IPS-NIHi7 (cell line): ENCODE measurements at regions not wholly inside any gene's neighbourhood (a gene's known extent, or its start where the extent isn't known, plus 50 kb on each side); places are given as distances from the start of the nearest gene placed in this dataset.

ENCODE experiments used
- DNase-seq: peaks from one replicate; pipeline ENCODE4 v3.0.0; 2012; ENCODE audit warnings: mixed read lengths; ENCODE audit errors: extremely low spot score

DNA sequence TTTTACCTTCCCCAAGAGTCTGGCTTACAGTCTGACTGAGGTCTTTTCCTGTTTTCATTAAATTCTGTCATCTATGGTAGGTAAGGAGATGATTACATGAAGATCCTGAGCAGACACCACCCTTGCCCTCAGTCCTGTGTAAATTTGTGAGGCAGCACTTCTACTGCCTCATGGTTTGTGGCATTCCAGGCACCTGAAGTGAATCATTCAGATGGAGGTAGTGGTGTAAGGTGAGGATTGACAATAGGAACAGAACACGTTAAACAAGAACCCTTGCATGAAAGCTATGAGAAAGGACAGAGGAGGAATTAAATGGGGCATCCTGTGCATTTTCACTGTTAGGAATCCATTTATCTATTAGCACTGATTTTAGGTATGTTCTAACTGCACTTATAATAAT, 618.6 kb downstream of the TLL1 start:
- no peak for DNase-seq

DNA sequence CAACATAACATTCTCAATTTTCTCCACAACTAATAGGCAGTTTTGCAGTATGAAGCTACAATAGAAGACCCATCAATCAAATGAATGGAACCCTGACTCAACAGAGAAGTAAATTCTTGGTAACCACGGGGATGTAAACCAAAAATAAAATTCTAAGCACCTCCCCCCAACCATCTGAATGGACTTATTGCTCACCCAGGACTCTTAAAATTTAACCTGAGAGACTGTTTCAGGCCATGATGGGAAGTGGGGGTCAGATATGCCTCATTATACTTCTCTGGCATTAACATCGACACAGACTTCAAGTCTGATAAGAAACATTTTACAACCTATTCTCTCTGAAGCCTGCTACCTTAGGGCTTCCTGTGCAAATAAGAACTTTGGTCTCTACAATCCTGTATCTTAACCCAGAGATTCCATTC, 620.9 kb downstream of the TLL1 start:
- DNase-seq, result no peak

DNA sequence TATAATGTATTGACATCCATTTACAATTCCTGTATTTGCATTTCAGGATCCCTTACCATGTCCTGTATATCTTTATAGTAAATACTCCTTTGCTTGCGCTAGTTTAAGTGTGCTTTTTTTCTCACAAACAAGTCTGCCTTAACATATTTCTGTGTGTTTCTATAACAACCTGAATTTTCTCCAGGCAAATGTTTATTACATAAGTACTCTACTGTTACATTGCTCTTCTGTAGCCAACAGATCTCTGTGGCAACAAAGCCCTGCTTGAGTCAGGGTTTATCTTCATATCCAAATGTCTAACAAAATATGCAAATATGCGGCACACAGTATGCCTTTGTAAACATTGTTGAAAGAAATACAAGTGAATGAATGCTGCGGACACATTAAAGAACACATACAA, 625.5 kb downstream of the TLL1 start:
- no peak for DNase-seq

DNA sequence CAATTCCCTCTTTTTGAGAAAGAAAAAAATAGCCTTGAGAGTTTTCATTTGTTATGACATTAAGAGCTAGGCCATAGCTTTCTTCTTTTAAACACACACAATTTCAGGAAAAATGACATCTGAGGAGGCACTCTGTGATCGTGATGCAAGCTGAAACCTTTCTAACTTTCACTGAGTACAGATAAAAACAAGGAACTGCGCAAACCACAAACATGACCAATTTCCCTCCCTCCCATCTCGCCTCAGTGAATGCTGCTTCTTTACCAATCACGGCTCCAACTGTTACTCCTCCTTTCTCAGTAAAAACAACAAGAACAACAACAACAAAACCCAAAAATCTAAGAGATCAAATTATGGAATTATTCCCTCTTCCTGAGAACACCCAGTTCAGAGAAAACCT, 626.8 kb downstream of the TLL1 start:
- DNase-seq, result no peak

DNA sequence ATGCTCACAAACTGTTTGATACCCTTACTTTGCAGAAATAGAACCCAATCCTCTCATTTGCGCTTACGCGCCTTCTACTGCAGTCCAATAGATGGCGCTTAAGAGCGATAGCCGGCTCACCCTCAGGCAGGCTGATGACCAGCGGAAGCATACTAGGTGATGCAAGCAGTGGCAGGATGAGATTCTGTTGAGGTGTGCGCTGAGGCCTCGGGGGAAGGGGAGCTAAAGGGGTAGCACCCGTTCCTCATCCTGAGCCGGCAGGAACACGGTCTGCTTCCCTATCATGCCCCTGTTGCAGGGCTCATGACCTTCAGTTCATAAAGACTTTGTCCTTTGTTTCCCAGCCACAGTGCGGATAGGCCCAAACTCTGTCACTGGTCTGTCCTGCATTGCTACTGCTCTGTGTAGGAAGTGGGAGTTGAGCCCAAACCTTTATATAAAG, 628.9 kb downstream of the TLL1 start:
- DNase-seq, result peak; percentile 84

DNA sequence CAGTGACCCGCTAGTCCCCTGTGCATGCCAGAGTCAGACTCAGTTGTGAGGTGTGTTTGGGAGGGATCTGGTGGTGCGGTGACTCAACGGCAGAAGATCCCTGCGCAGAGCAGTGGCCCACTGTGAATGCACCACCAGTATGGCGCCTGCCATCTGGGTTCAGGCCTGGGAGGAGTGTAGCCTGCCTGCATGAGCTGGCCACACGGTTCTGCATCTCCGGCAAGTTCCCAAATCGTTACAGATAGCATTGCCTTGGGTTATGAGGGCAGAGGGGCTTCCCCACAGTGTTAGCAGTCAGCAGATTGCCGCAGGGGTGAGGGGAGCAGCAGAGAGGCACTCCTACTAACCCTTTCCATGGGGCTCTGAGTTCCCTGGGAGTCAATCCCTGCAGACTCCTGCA, 629.6 kb downstream of the TLL1 start:
- no peak for DNase-seq

DNA sequence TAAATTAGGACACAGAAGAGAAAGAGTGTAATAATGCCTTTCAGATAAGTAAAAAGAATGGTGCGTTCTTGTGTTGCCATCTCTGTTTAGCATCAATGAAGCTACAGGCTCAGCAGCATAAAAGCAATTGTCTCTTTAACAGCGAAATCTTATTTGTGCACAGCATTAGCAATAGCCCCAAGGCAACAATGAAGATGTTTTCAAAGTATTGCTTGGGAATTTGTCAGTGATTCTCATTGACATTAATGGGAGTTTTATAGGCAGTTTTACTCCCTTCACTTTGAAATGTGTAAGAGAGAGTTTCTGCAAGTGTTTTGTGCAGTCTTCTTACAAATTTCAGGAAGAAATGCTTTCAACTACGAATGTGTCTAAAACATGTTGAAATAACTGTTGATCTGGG, 633.0 kb downstream of the TLL1 start:
- no peak for DNase-seq

DNA sequence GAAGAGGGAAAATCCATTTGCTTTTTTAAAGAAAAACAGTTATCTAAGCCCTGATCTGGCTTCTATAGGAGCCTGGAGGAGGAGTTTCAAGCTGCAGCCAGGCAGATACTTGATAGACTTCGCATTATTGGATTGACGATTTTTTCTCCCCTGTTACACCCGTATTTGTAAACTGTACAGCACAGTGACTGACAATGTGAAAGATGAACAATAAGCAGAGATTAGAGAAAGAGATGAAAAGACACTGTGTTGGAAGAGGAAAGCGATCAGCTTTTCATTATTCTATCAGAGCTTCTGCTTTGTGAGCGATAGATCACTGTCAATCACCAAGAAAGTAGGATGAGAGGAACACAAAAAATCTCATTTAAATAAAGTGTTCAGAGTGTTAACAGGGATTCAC, 639.2 kb downstream of the TLL1 start:
- no peak for DNase-seq

DNA sequence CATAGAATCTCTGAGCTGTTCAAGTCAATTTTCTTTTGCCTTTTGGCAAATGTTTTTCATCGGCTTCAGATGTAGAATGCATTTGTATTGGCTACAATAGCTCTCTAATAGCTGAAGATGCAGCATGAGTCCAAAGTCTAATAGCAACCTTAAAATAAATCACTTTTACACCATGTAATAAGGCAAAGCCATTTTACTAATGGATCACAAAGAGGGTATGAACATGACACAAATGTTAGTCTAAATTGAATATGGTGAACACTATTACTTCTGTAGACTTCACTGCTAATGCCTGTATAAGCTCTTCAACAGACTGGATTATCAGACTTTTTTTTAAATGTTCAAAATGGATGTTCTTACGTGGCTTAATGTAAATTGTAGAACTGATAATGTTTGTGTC, 645.3 kb downstream of the TLL1 start:
- no peak for DNase-seq

DNA sequence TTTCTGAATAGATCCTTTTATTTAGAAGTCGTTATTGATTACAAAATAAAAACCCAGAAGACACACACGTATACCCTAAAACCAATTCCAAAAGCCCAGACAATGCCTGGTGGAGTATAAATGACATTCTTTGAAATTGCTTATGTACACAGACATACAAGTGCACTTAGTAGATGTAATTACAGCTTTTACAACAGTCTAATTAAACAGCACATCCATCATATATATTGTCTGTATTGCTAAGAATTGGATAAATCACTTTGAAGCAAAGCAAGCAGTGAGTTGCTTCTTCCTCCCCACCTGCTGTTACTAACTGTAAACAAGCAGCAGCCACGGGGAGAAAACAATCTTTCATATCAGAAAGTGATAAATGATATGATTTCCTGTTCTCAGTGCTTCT, 645.7 kb downstream of the TLL1 start:
- DNase-seq, result no peak

DNA sequence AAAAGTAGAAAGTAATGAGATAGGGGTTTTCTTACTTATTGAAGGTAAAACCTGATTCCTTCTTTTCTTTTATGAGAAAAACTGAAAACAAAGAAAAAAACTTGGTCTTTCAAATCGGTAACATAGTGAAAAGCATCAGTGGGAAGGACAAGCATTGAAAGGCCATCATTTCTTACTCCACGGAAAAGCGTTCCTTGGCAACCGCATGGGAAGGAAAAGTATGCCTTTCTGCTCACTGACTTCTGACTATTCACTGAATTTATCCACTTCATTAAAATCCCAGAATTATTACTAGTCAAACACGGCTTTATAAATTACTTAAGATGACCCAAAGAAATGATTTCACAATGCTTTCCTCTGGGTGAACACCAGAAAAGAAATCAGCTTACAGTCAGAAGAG, 646.7 kb downstream of the TLL1 start:
- no peak for DNase-seq

DNA sequence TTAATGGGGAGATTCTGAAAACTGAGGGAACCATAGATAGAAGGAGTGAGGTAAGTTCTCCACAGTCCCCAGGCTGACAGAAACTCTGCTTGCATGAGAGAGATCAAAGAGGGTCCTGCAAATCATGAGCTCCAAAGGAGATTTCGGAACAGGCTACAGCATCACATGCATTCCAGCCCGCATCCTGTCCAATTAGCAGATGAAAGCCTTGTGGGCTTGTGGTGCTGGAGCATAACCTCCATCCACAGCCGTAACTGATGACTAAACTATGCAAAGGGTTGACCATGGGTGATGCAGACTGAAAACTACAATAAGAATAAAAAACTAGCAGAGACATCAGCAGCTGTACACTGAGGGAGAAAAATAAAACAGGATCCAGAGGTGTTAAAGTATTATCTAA, 654.5 kb downstream of the TLL1 start:
- peak; percentile 11 for DNase-seq

DNA sequence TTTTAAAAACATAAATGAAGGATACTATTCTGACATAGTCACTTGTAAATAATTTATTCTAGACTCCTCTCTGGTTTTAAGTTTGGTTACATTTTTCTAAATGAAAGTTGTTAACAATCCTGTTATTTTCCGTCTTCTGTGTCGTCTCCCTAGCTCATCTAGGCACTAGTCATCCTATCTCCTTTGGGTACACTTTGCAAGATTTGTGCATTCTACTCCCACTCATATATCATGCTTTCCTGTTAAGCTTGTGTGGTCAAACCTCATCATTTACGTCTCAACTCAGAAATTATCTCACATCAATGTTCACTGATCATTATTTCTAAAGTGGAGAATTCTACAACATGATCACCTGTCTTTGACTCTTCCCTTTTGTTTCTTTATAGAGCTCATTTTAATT, 658.7 kb downstream of the TLL1 start:
- no peak for DNase-seq

DNA sequence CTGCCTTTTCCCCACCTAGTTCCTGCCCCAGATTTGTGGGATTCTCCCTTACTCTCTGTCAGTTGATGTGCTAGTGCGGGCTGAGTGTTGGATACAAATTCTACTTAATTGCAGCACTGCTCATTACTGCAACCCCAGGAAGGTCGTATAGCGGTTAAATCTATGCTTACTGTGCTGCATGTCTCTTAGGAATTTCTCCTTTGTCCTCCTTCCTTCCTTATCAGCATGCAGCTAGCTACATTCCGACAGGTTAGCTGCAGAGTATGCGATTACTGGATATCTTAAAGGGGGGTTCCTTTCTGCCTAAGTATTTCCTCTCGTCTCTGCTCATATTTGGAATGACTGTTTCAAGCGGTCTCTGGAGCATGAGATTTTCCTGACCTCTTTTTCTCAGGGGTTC, 662.8 kb downstream of the TLL1 start:
- no peak for DNase-seq

DNA sequence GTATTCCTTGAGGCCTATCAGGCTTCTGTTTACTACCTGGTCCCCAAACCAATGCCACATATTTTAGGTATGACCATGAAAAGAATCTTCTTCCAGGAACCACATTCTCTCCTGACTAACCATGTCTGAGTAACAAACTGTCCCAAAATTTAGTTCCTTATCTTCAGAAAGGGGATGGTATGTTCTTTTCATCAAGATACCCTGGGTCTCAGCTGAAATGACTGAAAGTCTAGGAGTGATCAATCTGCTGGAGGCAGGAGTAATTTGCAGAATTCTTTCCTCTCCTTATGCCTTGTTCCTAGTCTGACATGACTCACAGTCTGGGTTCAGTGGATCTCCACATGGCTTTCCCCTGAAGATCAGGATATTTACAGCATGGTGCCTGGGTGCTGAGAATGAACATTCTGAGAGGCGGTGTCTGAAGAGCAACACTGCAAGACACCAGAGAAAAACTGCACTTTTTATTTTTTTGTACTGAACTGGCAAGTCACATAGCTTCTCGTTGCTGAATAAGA, 665.5 kb downstream of the TLL1 start:
- DNase-seq, result no peak

DNA sequence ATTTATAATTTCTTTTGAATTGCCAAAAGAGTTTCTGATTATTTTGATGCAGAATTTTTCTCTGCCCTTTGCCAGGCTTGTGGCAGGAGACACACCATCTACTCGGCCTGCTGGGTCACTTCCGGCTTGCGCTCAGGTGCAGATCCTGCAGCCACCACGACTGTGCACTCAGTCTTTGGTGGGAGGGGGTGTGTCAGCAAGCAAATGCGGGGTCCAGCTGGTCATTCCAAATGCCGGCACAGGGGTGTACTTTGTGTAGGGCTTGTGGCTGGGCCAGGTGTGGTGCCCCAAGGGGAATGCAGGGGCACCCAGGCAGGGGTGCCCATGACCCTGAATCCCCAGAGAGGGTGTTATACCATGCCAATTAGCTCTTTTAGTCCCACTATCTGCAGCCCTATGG, 673.0 kb downstream of the TLL1 start:
- no peak for DNase-seq

DNA sequence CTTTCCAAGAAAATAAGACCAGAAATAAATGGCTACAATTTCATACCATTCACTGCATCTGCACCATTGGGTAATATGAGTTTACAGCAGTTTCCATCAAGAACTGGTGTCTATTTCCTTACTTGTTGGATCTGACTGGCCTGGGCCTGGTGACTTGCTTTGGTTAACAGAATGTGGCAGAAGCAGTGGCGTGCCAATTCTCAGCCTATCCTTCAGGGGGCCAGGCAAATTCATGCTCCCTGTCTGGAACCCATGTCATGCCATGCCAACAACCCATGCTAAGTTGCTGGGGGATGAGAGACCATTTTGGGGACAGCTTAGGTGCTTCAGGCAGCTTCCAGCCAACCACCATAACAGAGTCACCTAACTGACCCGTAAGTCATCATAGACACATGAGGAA, 656.7 kb downstream of the SPOCK3 start:
- DNase-seq, result no peak

DNA sequence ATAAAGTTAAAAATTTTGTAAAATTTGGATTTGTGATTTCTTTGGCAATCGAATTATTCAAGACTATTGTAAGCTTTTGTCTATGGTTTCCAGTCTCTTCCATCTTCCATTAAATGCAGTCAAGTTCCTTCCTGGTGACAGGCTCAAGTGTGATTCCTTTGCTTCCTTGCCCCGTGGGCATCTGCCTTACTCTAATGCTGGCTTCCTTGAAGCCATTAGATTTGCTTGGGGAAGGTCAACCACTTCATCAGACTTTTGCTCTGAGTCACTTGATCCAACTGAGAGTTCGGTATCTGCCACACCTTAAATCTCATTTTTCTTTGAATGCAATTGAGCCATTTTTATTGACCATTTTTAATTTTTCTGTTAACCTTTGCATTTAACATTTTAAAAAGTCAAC, 648.8 kb downstream of the SPOCK3 start:
- no peak for DNase-seq

DNA sequence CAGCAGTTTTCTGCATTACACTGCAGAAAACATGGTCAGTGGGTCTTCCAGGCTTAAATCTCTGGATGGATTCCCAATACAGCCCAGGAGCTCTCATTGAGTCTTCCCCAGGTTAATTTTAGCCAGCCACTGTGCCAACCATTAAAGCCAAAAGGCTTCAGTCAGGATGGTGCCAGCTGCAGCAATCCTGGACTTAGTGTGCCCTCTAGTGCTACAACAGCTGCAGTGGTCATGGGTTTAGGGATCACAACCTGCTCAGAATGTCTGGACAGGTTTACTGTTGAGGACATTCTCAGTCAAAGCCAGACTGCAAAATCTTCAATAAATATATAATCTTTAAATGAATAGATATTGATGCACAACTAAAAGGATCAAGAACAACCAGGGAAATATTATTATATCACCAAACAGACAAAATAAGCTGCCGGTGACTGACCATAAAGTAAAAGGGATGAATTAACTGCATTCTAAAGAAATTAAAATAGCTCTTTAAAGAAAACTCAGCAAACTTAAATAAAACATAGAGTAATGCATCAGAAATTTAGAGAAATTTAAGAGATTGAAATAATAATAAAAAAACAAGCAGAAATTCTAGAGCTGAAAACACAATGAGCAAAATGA, 639.9 kb downstream of the SPOCK3 start:
- peak; percentile 82 for DNase-seq

DNA sequence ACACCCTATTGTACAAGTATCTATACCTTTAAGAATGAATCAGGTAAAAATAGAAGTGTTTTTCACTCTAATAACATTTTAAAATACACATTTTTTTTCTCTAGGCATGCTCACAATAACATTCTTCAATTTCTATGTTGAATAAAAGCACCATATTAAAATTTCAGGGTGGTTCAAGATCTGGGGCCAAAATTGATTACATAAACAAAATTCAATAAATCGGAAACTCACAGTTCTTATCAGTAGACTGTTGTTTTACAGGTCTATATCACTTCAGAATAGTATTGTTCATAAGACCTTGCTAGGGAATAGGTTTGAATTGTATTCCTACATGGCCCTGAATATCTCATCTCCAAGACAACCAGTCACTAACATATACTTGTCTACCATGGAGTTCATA, 634.0 kb downstream of the SPOCK3 start:
- no peak for DNase-seq

DNA sequence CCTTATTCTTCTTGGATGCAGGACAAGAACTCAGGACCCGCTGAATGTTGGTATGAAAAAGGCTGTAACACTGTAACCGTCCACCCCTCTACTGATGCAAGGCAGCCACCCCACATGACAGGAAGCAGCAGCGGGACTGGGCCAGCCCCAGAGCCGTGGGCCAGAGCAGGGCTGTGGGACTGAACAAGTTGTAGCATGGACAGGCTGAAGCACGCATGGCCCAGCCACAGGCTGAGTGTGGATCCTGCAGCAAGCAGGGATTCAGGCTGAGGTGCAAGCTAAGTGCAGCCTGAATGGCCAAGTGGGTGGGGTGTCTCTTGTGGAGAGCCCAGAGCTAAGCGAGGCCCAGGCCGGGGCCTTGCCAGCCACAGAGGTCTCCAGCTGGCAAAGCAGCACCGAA, 632.2 kb downstream of the SPOCK3 start:
- no peak for DNase-seq

DNA sequence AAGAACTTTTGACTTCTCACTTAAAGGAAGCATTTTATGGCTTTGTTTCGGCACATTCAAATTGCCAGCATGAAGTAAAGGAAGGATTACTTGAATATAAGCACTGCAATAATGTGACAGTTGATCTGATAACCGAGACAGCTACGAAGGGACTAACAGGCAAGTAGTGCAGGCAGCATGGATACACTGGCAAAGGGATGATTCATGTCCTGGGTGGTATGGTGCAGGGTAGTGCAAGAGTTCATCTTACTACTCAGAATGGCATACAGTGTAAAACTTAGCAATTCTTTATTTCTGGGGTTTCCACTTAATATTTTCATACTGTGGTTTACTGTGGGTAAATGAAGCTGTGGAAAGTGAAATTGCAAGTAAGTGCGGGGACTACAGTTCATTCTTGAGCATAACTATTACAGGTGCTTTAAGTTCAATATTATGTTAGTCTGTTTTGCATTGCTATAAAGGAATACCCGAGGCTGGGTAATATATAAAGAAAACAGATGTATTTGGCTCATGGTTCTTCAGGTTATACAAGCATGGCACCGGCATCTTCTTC, 611.8 kb downstream of the SPOCK3 start:
- DNase-seq, result no peak

DNA sequence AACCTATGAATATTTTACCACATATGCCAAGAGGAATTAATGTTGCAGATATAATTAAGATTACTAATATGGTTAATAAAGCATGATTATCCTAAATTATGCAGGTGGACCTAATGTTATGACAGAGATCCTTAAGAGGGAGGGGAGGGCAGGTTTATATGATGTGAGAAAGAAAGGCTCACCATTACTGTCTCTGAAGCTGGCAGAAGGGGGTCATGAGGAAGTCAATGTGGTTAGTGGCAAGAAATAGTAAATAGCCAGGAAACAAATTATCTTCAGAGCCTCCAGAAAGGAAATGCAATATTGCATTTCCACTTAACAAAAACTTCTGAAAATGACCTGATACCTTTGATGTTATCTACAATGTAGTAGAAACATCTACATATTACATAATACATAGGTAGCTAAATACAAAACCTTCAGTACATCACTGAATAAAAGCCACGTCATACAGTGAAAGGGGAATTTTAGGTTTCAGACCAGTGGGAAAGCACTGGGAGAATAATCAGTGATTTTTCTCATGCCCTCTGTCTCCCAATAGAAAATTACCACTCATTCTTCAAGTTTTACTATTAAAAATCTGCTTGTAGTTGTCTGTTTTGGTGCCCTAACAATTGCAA, 609.2 kb downstream of the SPOCK3 start:
- no peak for DNase-seq

DNA sequence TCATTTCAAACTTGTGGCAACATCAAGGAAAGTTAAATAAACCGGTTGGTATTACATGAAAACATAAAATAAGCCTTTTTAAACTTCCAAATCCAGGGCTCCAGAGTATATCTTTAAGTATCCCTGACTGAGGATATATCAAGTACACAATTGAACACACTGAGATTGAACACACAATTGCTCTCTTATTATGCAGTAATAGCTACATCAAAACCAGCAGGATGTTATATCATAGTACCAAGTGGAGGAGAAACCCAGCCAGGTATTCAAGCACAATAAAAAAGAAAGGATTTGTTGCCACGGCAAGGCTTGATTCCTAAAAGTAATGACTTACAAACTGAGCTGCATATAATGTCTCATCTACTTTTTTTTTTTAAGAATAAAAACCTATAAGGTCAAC, 605.8 kb downstream of the SPOCK3 start:
- no peak for DNase-seq
